BE2C (cell line): ENCODE measurements at regions not wholly inside any gene's neighbourhood (a gene's known extent, or its start where the extent isn't known, plus 50 kb on each side); places are given as distances from the start of the nearest gene placed in this dataset.

Experiments used
- DNase-seq: peaks from one replicate; pipeline ENCODE4 v3.0.0-alpha.2; 2020
- H3K27me3 ChIP-seq: fragments of 250-450 bp; sonication (Bioruptor Pico); 2 replicates; pipeline ENCODE4 v1.5.1; 2020; ENCODE audit warnings: mild to moderate bottlenecking
- H3K36me3 ChIP-seq: fragments of 250-450 bp; sonication (Bioruptor Pico); 2 replicates; pipeline ENCODE4 v1.5.1; 2020; ENCODE audit warnings: mild to moderate bottlenecking
- H3K4me1 ChIP-seq: fragments of 250-450 bp; sonication (Bioruptor Pico); 2 replicates; pipeline ENCODE4 v1.5.1; 2020
- H3K4me3 ChIP-seq: 2 replicates; pipeline ENCODE4 v1.5.1; 2011; ENCODE audit warnings: low read depth, low read length
- H3K9me3 ChIP-seq: fragments of 250-450 bp; sonication (Bioruptor Pico); 2 replicates; pipeline ENCODE4 v1.5.1; 2020
- CTCF ChIP-seq: IDR thresholded peaks from 2 replicates; pipeline ENCODE4 v1.5.1; 2012; ENCODE audit warnings: mild to moderate bottlenecking, low read depth, low read length

- DNase-seq, result no peak
- no peaks in the 10 kb centered on the region for H3K4me1 ChIP-seq
Observed at GRCh38 chr11:104547996-104548661, 350.1 kb downstream of the CASP12 start.

GRCh38 chr11:104546501-104546900, 351.8 kb downstream of the CASP12 start:
- Histone ChIP-seq H3K4me1 (no peaks in the 10 kb centered on the region), H3K4me3 (no peak overlapping the region)

More at GRCh38 chr11:104547996-104548661, 350.1 kb downstream of the CASP12 start:
- TF ChIP-seq CTCF, result peak; percentile 24
- Histone ChIP-seq H3K36me3 (no peaks in the 10 kb centered on the region), H3K9me3 (no peaks in the 10 kb centered on the region), H3K27me3 (no peaks in the 10 kb centered on the region), H3K4me3 (no peak overlapping the region)

GRCh38 chr11:104541701-104542100, 356.6 kb downstream of the CASP12 start:
- H3K4me3 ChIP-seq, result no peak overlapping the region
- no peaks in the 10 kb centered on the region for H3K27me3 ChIP-seq
- no peaks in the 10 kb centered on the region for H3K36me3 ChIP-seq
- DNase-seq, result no peak
- no peak for TF ChIP-seq CTCF
- H3K4me1 ChIP-seq, result no peaks in the 10 kb centered on the region
- no peaks in the 10 kb centered on the region for H3K9me3 ChIP-seq

More at GRCh38 chr11:104546501-104546900, 351.8 kb downstream of the CASP12 start:
- H3K27me3 ChIP-seq, result no peaks in the 10 kb centered on the region
- H3K9me3 ChIP-seq, result no peaks in the 10 kb centered on the region
- no peaks in the 10 kb centered on the region for H3K36me3 ChIP-seq
- no peak for DNase-seq
- TF ChIP-seq CTCF, result no peak

GRCh38 chr11:104538313-104538712, 359.9 kb downstream of the CASP12 start:
- no peaks in the 10 kb centered on the region for H3K4me1 ChIP-seq
- H3K4me3 ChIP-seq, result no peak overlapping the region
- no peak for DNase-seq
- no peaks in the 10 kb centered on the region for H3K27me3 ChIP-seq
- H3K36me3 ChIP-seq, result no peaks in the 10 kb centered on the region
- no peak for TF ChIP-seq CTCF
- H3K9me3 ChIP-seq, result no peaks in the 10 kb centered on the region

- Histone ChIP-seq H3K4me3 (no peak overlapping the region), H3K4me1 (peaks cover 11% of the 10 kb centered on the region), H3K27me3 (no peaks in the 10 kb centered on the region), H3K9me3 (no peaks in the 10 kb centered on the region), H3K36me3 (no peaks in the 10 kb centered on the region)
- DNase-seq, result no peak
- TF ChIP-seq CTCF, result no peak
Observed at GRCh38 chr11:104534278-104534677, 364.0 kb downstream of the CASP12 start.

- DNase-seq, result no peak
- Histone ChIP-seq H3K9me3 (no peaks in the 10 kb centered on the region; the same call in 1 of the 2 replicates), H3K4me1 (peaks cover 18% of the 10 kb centered on the region), H3K4me3 (no peak overlapping the region), H3K27me3 (no peaks in the 10 kb centered on the region), H3K36me3 (no peaks in the 10 kb centered on the region)
- TF ChIP-seq CTCF, result no peak
Observed at GRCh38 chr11:104531894-104532293, 366.4 kb downstream of the CASP12 start.
